SU-DHL-6 (cell line): ENCODE measurements at regions not wholly inside any gene's neighbourhood (a gene's known extent, or its start where the extent isn't known, plus 50 kb on each side); places are given as distances from the start of the nearest gene placed in this dataset.

Experiments used
- H2AFZ ChIP-seq: fragments of 200-600 bp; sonication (generic); 2 replicates; pipeline ENCODE4 v1.6.1; 2014; ENCODE audit warnings: low read depth, mild to moderate bottlenecking, moderate library complexity, mixed read lengths, antibody characterized with exemption, low read length; ENCODE audit not compliant: severe bottlenecking
- H3F3A ChIP-seq: fragments of 200-600 bp; shearing (Covaris generic); 2 replicates; pipeline ENCODE4 v1.6.0; 2016; ENCODE audit warnings: antibody characterized with exemption, mild to moderate bottlenecking; ENCODE audit not compliant: insufficient read depth
- H3K27ac ChIP-seq: fragments of 200-600 bp; sonication (generic); 2 replicates; pipeline ENCODE4 v1.5.1; 2016; ENCODE audit warnings: low read depth, mild to moderate bottlenecking, low read length, moderate library complexity, mixed read lengths
- H3K27me3 ChIP-seq: fragments of 200-600 bp; sonication (generic), shearing (Covaris generic); 2 replicates; pipeline ENCODE4 v1.6.0; 2014; ENCODE audit warnings: mild to moderate bottlenecking, low read length
- H3K36me3 ChIP-seq: fragments of 200-600 bp; sonication (generic); 2 replicates; pipeline ENCODE4 v1.6.1; 2014; ENCODE audit warnings: mild to moderate bottlenecking, low read length, mixed read lengths
- H3K4me2 ChIP-seq: fragments of 300-600, 200-600 bp; shearing (Covaris generic), sonication (generic); 2 replicates; pipeline ENCODE4 v1.6.0; 2014; ENCODE audit warnings: low read length, low read depth, mild to moderate bottlenecking; ENCODE audit not compliant: poor library complexity, severe bottlenecking
- H3K4me3 ChIP-seq: fragments of 200-600 bp; sonication (generic); 2 replicates; pipeline ENCODE4 v1.5.1; 2014; ENCODE audit warnings: antibody characterized with exemption, low read length, mild to moderate bottlenecking, mixed read lengths; ENCODE audit not compliant: insufficient read depth, poor library complexity, severe bottlenecking
- H3K79me2 ChIP-seq: fragments of 200-600 bp; sonication (generic); 2 replicates; pipeline ENCODE4 v1.6.1; 2014; ENCODE audit warnings: mild to moderate bottlenecking, low read length, moderate library complexity; ENCODE audit not compliant: insufficient read depth
- H3K9ac ChIP-seq: fragments of 200-600 bp; sonication (generic); 2 replicates; pipeline ENCODE4 v1.7.0; 2014; ENCODE audit warnings: mild to moderate bottlenecking, low read length
- H3K9me2 ChIP-seq: fragments of 200-600 bp; sonication (generic); replicated peaks from 2 replicates; pipeline ENCODE4 v1.6.1; 2014; ENCODE audit warnings: low read length; ENCODE audit not compliant: insufficient read depth
- H3K9me3 ChIP-seq: fragments of 200-600 bp; sonication (generic); 2 replicates; pipeline ENCODE4 v1.6.1; 2014; ENCODE audit warnings: low read length, mixed read lengths; ENCODE audit not compliant: insufficient read depth
- H4K20me1 ChIP-seq: fragments of 200-600 bp; sonication (generic); 2 replicates; pipeline ENCODE4 v1.6.1; 2014; ENCODE audit warnings: low read depth, mild to moderate bottlenecking, antibody characterized with exemption, low read length, moderate library complexity, mixed read lengths
- EZH2phosphoT487 ChIP-seq: fragments of 200-600 bp; sonication (generic), shearing (Covaris generic); conservative IDR thresholded peaks from 2 replicates; pipeline ENCODE4 v1.6.1; 2018; ENCODE audit warnings: mild to moderate bottlenecking, antibody characterized with exemption, low read length, moderate library complexity, mixed read lengths
- TF ChIP-seq, protein P1 (sequence below): fragments of 200-600 bp; sonication (generic); IDR thresholded peaks from one replicate; pipeline ENCODE4 v1.5.1; 2017; ENCODE audit warnings: antibody characterized with exemption, mild to moderate bottlenecking, low read length, moderate library complexity; ENCODE audit not compliant: insufficient read depth, poor library complexity, severe bottlenecking

DNA sequence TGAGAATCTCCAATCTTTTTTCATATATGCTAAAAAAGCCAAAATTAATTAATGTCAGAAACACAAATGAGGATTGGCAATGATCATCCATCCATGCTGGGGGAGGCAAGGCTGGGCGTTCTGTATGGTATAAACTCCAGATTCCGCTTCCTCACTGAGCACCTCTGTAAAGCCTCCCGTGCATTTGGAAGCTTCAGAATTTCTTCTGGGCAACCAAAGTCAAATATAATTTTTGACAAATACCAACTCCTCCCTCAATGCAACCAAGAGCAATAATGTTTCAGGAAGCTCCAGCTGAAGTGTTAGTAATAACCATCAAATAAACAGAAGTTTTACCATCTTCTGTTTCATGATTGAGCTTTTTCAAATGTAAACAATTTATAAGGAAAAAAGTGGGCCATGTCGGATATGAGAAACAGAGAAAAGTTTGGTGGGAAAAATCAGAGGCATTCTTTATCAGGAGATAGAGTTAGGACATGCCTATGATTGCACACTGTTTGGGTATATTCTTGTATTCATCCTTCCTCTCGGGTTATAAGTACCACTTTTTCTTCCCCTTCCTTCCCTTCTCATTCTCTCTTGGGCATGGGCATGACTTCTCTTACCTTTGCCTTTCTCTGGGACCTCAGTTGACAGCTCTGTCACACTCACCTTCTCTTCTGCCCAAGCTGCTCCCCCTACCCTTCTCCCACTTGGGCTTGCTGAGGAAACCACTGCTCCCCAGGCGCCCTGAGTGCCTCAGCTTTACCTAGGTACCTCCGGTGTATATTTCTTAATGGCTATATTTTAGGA lies 149.5 kb upstream of the ZEB2 start:
- peaks cover 31% of the 10 kb centered on the region for H3F3A ChIP-seq
- H3K27me3 ChIP-seq: no peaks in the 10 kb centered on the region
- H3K27ac ChIP-seq: peak overlapping the region; percentile 87
- H2AFZ ChIP-seq: peak overlapping the region; percentile 50
- no peaks in the 10 kb centered on the region for H3K9me3 ChIP-seq
- peak overlapping the region; percentile 40 for H3K9ac ChIP-seq
- no peak for TF ChIP-seq EZH2phosphoT487
- TF ChIP-seq, protein P1, sequence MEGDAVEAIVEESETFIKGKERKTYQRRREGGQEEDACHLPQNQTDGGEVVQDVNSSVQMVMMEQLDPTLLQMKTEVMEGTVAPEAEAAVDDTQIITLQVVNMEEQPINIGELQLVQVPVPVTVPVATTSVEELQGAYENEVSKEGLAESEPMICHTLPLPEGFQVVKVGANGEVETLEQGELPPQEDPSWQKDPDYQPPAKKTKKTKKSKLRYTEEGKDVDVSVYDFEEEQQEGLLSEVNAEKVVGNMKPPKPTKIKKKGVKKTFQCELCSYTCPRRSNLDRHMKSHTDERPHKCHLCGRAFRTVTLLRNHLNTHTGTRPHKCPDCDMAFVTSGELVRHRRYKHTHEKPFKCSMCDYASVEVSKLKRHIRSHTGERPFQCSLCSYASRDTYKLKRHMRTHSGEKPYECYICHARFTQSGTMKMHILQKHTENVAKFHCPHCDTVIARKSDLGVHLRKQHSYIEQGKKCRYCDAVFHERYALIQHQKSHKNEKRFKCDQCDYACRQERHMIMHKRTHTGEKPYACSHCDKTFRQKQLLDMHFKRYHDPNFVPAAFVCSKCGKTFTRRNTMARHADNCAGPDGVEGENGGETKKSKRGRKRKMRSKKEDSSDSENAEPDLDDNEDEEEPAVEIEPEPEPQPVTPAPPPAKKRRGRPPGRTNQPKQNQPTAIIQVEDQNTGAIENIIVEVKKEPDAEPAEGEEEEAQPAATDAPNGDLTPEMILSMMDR: no peak
- no peaks in the 10 kb centered on the region for H3K79me2 ChIP-seq
- no peaks in the 10 kb centered on the region for H3K36me3 ChIP-seq
- H3K4me2 ChIP-seq: peak overlapping the region; percentile 53
- H3K9me2 ChIP-seq: no peaks in the 10 kb centered on the region
- H4K20me1 ChIP-seq: no peaks in the 10 kb centered on the region
- H3K4me3 ChIP-seq: no peak overlapping the region

DNA sequence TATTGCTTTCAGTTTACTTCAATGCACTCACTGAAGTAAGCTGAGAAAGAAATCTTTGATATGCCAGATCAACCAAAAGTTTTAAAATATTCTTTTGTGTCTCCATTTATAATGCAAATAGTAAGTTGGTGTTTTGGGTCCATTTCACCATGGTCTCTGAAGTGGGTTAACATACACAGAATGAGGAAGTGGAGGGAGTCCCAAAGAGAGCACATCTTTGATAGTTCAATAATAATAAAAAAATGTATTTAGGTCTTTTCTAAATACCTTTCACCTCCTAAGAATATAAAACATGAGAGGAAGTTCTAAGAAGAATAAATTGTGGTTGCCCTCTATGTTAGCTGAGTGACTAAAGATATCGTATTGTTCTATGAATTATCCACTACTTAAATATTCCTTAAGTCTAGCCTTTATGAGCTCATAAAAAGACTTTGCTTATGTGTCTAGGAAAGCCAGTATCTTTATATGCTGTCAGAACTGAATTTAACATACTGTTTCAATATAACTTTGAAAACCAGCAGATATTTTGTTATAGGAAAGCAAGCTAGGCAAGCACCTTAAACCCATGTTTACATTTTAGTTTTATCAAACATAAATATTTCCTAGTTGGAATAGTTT lies 148.7 kb upstream of the ZEB2 start:
- Histone ChIP-seq H4K20me1 (no peaks in the 10 kb centered on the region), H3K4me2 (peak overlapping the region; percentile 53), H3F3A (peaks cover 31% of the 10 kb centered on the region), H3K27ac (peak overlapping the region; percentile 87; the same call in 1 of the 2 replicates), H3K79me2 (no peaks in the 10 kb centered on the region), H2AFZ (no peak overlapping the region), H3K4me3 (no peak overlapping the region), H3K36me3 (no peaks in the 10 kb centered on the region), H3K9me3 (no peaks in the 10 kb centered on the region), H3K27me3 (no peaks in the 10 kb centered on the region), H3K9ac (no peak overlapping the region), H3K9me2 (no peaks in the 10 kb centered on the region)
- no peak for TF ChIP-seq EZH2phosphoT487
- TF ChIP-seq, protein P1: no peak

DNA sequence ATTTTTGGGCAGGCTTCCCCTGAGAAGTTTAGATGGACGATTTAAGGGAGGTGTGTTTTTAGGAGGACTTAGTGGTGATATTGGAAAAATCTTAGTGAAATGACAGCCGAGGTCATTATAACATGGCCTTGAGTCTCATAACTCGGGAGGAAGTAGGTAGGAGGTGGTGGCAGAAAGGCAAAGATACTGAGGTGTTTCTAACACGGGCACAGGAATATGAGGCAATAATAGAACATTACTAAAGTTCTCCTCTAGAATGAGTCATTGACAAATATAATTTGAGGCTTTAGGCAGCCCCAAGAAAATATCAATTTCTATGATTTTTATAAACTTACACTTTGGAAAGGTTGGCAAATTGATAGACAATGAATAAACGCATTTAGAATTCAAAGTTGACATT lies 146.1 kb upstream of the ZEB2 start:
- TF ChIP-seq, protein P1: no peak
- TF ChIP-seq EZH2phosphoT487: no peak
- H2AFZ ChIP-seq: no peak overlapping the region
- no peak overlapping the region for H3K4me3 ChIP-seq
- no peaks in the 10 kb centered on the region for H3K9me3 ChIP-seq
- no peaks in the 10 kb centered on the region for H3K79me2 ChIP-seq
- no peak overlapping the region for H3K27ac ChIP-seq
- no peaks in the 10 kb centered on the region for H4K20me1 ChIP-seq
- no peaks in the 10 kb centered on the region for H3K9me2 ChIP-seq
- no peak overlapping the region for H3K4me2 ChIP-seq
- no peaks in the 10 kb centered on the region for H3K36me3 ChIP-seq
- H3K9ac ChIP-seq: no peak overlapping the region
- H3K27me3 ChIP-seq: no peaks in the 10 kb centered on the region
- H3F3A ChIP-seq: peaks cover 17% of the 10 kb centered on the region
